Right hindlimb (tissue), 1 donor: ENCODE measurements at regions not wholly inside any gene's neighbourhood (a gene's known extent, or its start where the extent isn't known, plus 50 kb on each side); places are given as distances from the start of the nearest gene placed in this dataset.
"Not testable (repeated sequence)": the region's sequence is repeated elsewhere in the genome, so short reads cannot be mapped to it uniquely, and the experiment has no call there.

Experiments used
- DNase-seq: peaks from one replicate; pipeline ENCODE4 v3.0.0-alpha.2; 2018

DNA sequence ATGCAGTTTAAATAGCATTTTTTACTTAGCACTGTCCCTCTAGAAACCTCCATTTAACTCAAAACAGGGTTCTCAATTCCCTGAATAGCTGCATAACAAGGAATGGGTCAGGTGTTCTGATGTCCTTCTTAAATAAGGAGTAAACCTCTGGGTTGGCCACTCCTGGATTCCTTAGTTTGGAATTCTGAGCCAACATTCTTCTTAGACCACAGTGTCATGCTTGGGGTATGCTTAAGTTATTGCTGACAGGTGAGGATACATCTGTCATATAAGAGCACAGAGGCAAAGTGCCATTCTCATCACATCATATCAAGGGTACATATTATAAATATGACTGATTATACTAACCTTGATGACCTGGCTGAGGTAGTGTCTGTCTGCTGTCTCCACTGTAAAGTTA is 179.9 kb upstream of the SEMA6A start:
- DNase-seq, result no peak

- no peak for DNase-seq
These were observed 177.1 kb upstream of the SEMA6A start for GRCh38 chr5:116751684-116752083.

DNA sequence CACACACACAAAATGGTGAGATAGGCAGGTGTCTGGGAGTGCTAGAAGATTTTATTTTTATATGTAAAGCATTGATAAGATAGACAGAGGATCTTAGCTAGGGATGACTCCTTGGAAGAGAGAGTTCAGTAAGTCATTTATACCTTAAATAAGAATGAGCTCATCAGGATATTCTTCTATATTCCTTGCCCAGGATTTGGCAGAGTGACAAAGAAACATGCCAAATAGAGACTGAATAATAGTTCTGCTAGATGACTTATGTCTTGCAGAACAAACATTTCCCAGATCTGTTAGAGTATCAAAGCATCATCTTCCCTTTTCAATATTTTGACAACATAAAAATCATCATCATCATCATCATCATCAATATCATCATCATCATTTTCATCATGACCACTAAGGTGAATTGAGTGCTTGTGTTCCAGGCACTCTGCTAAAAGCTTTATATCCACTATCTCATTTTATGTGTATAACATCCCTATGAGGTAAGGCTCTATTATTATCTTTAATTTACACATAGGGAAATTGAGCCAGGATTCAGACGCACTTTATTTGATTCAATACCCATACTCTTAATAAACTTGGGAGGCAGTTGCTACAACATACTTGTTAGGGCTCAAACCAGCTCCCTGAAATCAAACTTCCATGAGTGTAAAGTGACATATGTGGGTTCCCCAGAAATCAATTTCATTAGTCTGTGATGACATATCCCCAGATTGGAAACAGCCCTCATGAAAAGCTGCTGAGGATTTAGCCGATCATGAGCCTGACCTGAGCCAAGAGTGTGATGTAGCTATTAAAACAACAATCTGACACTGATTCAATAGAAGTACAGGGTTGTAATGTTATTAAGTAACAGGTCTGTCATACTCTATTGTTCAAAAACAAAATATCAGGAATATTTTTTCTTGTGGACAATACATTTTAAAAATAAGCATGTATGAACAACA is 176.3 kb upstream of the SEMA6A start:
- no peak for DNase-seq

- no peak for DNase-seq
These were observed 173.3 kb upstream of the SEMA6A start for GRCh38 chr5:116747881-116748280.

GRCh38 chr5:116746668-116747067 is 172.0 kb upstream of the SEMA6A start:
- no peak for DNase-seq

DNA sequence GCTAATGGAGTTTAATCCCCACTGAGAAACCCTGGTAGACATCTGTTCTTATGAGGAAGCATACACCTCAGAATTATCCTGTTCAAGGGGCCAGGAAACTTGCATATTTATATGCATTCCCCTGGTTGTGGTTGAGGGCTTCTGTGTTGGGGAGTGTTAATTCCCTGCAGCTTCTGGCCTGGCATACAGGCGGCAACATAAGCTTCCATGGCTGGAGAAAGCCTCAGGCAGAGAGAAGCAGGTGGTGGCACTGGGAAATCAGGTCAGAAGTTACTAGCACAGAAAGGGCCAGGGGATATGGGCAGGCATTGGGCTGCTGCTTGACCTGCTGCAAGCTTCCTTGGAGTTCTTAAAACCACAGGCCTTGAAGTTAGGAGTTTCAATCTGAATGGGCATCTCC is 166.1 kb upstream of the SEMA6A start:
- DNase-seq, result no peak

- DNase-seq, result peak; percentile 49
These were observed 164.9 kb upstream of the SEMA6A start for GRCh38 chr5:116739571-116739970.

DNA sequence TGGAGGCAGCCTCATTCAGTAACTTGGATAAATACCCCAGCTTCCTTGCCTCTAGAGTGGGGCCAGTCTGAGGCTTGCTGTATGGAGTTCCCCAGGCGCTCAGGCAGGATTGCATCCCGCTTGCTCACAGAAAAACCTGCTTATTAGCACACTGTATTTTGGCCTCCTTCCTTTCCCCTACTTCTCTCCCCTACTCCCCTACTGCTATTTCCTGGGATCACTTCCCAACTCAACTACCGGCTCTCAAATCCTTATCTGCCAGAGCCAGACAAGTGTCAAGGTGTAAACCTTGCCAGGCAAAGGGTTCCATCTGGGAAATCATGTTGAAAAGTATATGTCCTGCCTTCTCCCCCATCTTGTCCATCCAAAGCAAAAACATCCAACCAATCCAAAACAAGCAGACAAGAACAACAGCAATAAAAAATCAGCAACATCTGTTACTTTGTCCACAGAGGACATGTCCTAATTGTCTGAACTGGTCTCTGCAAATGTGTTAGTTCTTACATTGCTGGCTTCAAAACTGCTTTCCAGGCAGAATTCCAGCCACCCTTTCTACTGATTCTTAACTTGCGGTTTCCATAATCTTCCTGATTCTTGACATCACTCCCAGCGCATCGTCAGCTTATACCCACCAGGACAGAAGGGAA is 164.1 kb upstream of the SEMA6A start:
- peak; percentile 74 for DNase-seq

DNA sequence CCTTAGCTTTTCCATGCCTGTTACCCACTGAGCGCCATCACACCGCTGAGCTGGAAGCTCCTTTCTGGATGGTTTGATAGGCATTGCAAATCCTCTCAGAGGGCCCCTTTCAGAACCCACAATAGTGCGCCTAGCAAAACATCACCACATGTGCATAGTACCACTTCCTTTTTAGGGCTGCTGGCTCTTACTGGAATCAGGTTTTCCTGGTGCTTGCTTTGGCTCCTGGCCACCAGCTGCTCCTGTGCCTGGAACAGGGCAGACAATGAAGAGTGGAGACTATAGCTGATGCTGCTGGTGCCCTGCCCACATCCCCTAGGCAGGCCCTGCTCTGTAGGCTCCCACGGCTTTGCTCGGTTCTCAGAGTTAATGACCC is 163.6 kb upstream of the SEMA6A start:
- DNase-seq, result peak; percentile 72

DNA sequence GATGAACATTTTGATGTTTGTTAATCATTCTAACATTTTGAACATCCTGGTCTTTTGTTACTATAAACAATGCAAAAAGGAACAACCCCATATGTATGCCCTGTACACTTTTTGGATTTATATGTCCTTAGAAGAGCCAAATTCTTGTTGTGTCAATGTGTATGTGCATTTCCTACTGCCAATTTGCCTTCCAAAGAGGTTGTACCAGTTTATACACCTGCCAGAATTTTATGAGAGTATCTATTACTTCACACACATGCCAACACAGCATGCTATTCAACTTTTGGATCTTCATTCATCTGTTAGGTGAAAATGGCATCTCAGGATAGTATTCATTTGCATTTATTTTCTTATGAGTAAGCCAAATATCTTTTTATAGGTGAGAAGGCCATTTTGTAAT is 162.0 kb upstream of the SEMA6A start:
- DNase-seq, result no peak

- peak; percentile 83 for DNase-seq
These were observed 159.7 kb upstream of the SEMA6A start for GRCh38 chr5:116733991-116734975.

DNA sequence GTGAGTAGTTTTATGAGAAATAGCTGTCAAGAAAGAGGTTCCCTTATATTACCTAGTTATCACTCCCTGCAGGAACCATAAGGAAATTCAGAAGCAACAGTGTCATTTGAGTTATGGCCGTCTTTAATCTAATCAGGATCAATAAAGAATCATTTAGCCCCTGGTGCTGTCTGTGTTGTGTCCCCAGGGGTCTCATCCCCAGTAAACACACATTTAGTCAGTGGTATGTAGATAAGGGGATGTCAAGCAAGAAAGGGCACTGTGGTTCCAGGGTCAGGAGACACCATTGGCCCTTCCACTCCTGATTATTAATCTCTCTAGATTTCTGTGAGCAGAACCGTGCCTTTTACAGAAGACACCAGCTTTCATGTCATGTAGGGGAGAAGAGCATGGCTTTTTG is 158.0 kb upstream of the SEMA6A start:
- DNase-seq, result no peak

DNA sequence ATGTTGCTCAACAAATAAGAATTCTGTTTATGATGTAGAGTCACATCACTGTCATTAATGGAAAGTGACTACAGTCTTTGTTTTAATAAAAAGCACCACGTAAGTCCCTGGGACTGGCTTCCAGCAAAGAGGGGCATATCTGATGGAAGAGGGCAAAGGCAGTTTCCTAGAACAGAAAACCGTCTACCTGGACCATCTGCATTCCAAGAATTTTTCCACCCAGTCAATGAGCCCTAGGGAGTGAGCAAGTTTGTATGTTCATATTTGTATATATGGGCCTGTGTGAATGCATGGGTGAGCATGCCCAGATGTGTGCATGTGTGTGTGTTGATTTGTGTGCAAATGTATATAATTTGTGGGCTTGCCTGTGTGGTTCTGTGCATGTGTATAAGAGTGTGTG is 156.8 kb upstream of the SEMA6A start:
- DNase-seq, result no peak

GRCh38 chr5:116730706-116731105 is 156.1 kb upstream of the SEMA6A start:
- DNase-seq, result peak; percentile 72

DNA sequence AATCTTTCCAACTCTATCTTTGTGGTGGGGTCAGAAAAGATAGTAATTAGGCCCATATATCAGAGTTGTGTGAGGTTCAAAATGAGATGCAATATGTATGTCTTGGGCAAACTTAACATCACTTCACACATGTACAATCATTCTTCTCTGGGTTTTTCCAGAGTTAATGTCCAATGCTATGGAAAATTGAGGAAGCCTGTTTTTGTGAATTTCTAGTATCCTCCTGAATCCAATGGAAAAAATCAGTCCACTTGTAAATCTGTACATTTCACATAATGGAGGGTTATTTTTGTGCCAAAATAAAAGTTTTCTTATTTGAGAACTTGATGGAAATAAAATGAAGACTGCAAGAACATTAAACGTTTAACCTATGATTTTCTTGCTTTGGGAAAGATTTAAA is 155.6 kb upstream of the SEMA6A start:
- no peak for DNase-seq

DNA sequence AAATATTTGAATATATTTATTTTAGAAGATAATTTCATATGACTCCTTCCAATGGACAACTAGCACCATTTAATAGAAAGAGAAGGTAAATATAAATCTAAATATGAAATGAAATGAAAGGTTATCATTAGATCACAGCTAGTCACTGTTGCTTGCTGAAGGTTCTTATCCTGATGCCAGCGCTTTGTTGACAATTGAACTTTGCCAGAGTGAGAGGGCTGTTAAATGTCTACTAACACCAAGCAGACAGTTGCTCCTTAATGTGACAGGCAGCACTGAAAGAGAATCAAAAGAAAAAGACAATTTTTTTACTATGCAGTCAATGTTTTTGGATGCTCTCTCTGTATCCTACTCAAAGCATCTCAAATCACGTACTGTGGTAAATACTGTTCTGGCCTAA is 152.6 kb upstream of the SEMA6A start:
- no peak for DNase-seq

DNA sequence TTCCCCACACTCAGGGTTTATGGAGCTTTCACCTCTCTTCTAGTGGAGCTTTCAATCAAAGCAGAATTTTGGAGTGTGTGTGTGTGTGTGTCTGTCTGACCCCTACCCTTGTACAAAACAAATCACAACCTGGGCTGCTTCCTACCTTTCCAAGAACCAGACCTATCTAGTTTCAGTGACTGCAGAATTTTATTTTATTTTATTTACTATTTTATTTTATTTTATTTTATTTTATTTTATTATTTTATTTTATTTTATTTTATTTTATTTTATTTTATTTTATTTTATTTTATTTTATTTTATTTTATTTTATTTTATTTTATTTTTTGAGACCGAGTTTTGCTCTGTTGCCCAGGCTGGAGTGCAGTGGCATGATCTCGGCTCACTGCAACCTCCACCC is 151.6 kb upstream of the SEMA6A start:
- not testable (repeated sequence) for DNase-seq

GRCh38 chr5:116724971-116725370 is 150.3 kb upstream of the SEMA6A start:
- DNase-seq, result no peak

DNA sequence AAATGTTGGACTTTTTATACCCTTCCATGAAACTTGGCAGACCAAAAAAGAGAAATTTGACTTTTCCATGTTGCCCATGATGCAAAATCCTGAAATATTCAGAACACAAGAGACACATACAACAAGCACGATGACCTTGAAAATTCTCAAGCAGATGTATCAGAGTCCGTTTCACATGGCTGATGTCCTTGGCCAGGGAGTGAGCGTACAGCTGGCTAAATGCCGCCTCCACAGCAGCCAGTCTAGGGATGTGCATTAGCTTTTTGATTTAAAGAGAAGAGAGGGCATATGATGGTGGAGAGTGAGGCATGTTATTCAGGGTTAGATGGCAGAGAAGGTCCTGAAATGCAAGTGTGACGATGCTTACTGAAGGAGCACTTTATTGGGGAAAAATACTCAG is 148.0 kb upstream of the SEMA6A start:
- DNase-seq, result no peak

- DNase-seq, result no peak
These were observed 144.5 kb upstream of the SEMA6A start for GRCh38 chr5:116719106-116719505.

GRCh38 chr5:116718317-116718716 is 143.7 kb upstream of the SEMA6A start:
- no peak for DNase-seq

DNA sequence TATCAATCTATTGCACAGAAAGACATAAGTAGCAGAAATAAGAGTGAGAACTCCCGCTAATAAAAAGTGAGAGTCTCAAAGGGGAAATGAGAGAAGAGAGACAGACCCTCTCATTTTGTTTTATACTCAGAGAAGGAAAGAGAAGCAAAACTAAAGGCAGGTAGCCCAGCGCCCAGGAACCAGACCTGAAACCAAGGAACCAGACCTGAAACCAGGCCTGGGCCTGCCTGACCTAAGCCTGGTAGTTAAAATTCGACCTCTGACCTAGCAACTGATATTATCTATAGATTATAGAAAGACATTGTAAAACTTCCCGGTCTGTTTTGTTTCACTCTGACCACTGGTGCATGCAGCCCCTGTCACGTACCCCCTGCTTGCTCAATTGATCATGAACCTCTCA is 134.5 kb upstream of the SEMA6A start:
- no peak for DNase-seq

- DNase-seq, result not testable (repeated sequence)
These were observed 130.5 kb upstream of the SEMA6A start for GRCh38 chr5:116705121-116705519.
